GM12801 (cell line): ENCODE measurements at regions not wholly inside any gene's neighbourhood (a gene's known extent, or its start where the extent isn't known, plus 50 kb on each side); places are given as distances from the start of the nearest gene placed in this dataset.

Source experiments
- CTCF ChIP-seq: IDR thresholded peaks from one replicate; pipeline ENCODE4 v1.5.1; 2011; ENCODE audit warnings: control low read depth; ENCODE audit not compliant: insufficient read length; ENCODE audit errors: extremely low read depth

- TF ChIP-seq CTCF: no peak
Observed at GRCh38 chr9:1442105-1442504, 391.9 kb downstream of the DMRT2 start.

- TF ChIP-seq CTCF: no peak
Observed at GRCh38 chr9:1443450-1443849, 393.3 kb downstream of the DMRT2 start.

GRCh38 chr9:1446671-1447070, 396.5 kb downstream of the DMRT2 start:
- no peak for TF ChIP-seq CTCF

GRCh38 chr9:1453636-1454035, 403.5 kb downstream of the DMRT2 start:
- no peak for TF ChIP-seq CTCF

- no peak for TF ChIP-seq CTCF
Observed at GRCh38 chr9:1454211-1454610, 404.1 kb downstream of the DMRT2 start.

GRCh38 chr9:1454616-1455347, 404.6 kb downstream of the DMRT2 start:
- TF ChIP-seq CTCF: no peak

- TF ChIP-seq CTCF: no peak
Observed at GRCh38 chr9:1455766-1456165, 405.6 kb downstream of the DMRT2 start.
